Caco-2 (cell line): ENCODE measurements at regions not wholly inside any gene's neighbourhood (a gene's known extent, or its start where the extent isn't known, plus 50 kb on each side); places are given as distances from the start of the nearest gene placed in this dataset.

Experiments used
- BruUV-seq: library from RNA; stranded (reverse); fragments of 400-500 nt; replicated peaks from 2 replicates; lab custom pipeline; 2021; lab: Mats Ljungman, UMichigan
- CTCF ChIA-PET: fragments of 300-600 bp; sonication (Branson Sonifier 250); formaldehyde crosslinking; loops from one replicate; lab custom pipeline; 2022; ENCODE audit warnings: antibody characterized with exemption; lab: Charles Lee
- POLR2A ChIA-PET: fragments of 300-600 bp; sonication (Branson Sonifier 250); formaldehyde crosslinking; loops from one replicate; lab custom pipeline; 2022; ENCODE audit warnings: antibody characterized with exemption; lab: Charles Lee
- DNase-seq, 2 experiments: peaks; one replicate each; pipeline versions ENCODE4 v3.0.0 to v3.0.0-alpha.2; 2020 to 2022
- H3K27me3 ChIP-seq: replicated peaks from 2 replicates; pipeline ENCODE4 v1.6.0; 2011; ENCODE audit warnings: low read length; ENCODE audit not compliant: control insufficient read depth, insufficient read depth
- H3K36me3 ChIP-seq: 2 replicates; pipeline ENCODE4 v1.5.1; 2011; ENCODE audit warnings: low read length; ENCODE audit not compliant: control insufficient read depth, insufficient read depth
- H3K4me1 ChIP-seq: fragments of 250-450 bp; sonication (Bioruptor Pico); 2 replicates; pipeline ENCODE4 v1.5.1; 2020; ENCODE audit warnings: mild to moderate bottlenecking
- H3K4me3 ChIP-seq: 2 replicates; pipeline ENCODE4 v1.5.1; 2011; ENCODE audit warnings: low read depth, mild to moderate bottlenecking, control low read depth, low read length
- H3K9me3 ChIP-seq: fragments of 250-450 bp; sonication (Bioruptor Pico); 2 replicates; pipeline ENCODE4 v1.5.1; 2020; ENCODE audit warnings: mild to moderate bottlenecking, moderate library complexity
- H3K27ac Mint-ChIP-seq: one replicate; pipeline ENCODE4 v1.8.0; 2022; ENCODE audit warnings: mixed read lengths; ENCODE audit not compliant: unreplicated experiment
- H3K27me3 Mint-ChIP-seq: one replicate; pipeline ENCODE4 v1.8.0; 2022; ENCODE audit warnings: mixed read lengths; ENCODE audit not compliant: insufficient read depth, unreplicated experiment
- H3K36me3 Mint-ChIP-seq: one replicate; pipeline ENCODE4 v1.8.0; 2022; ENCODE audit warnings: mild to moderate bottlenecking, mixed read lengths; ENCODE audit not compliant: insufficient read depth, unreplicated experiment
- H3K4me1 Mint-ChIP-seq: one replicate; pipeline ENCODE4 v1.8.0; 2022; ENCODE audit warnings: low read depth, mixed read lengths; ENCODE audit not compliant: unreplicated experiment
- H3K4me3 Mint-ChIP-seq: one replicate; pipeline ENCODE4 v1.8.0; 2022; ENCODE audit warnings: mild to moderate bottlenecking, moderate library complexity, mixed read lengths; ENCODE audit not compliant: unreplicated experiment
- H3K9me3 Mint-ChIP-seq: one replicate; pipeline ENCODE4 v1.8.0; 2022; ENCODE audit warnings: mixed read lengths; ENCODE audit not compliant: unreplicated experiment
- CTCF ChIP-seq, 2 experiments: fragments of 200-600 bp in 1 of 2; IDR thresholded peaks; 1 replicate in 1 of 2; 2 replicates in 1 of 2; pipeline versions ENCODE4 v1.5.1 to v1.8.0; 2011 to 2022; ENCODE audit warnings: antibody characterized with exemption in 1 of 2, control low read depth in 1 of 2, inconsistent platforms in 1 of 2, low read depth in 1 of 2, low read length in 1 of 2, mild to moderate bottlenecking in 1 of 2, moderate library complexity in 1 of 2; ENCODE audit not compliant: insufficient read depth in 1 of 2, severe bottlenecking in 1 of 2, unreplicated experiment in 1 of 2
- intact Hi-C: fragments of 100-400 bp; cut with micrococcal nuclease; formaldehyde crosslinking; loops from one replicate; pipeline ENCODE4 v1.10.0; 2022; ENCODE audit not compliant: unreplicated experiment

- intact Hi-C loops = no loop called here
- CTCF ChIA-PET = no interaction called here
- TF ChIP-seq CTCF (IDR thresholded peaks at IDR 0.05; ENCODE audit: insufficient read depth in 1 of 2, low read depth in 1 of 2, low read length in 1 of 2, severe bottlenecking in 1 of 2, unreplicated experiment in 1 of 2) = no peak
- H3K4me1 ChIP-seq = no peaks in the 10 kb centered on the region
- no peaks in the 10 kb centered on the region for H3K27me3 ChIP-seq
- H3K9me3 ChIP-seq = no peaks in the 10 kb centered on the region
- Mint-ChIP-seq H3K4me3 (no peak overlapping the region), H3K4me1 (no peaks in the 10 kb centered on the region), H3K27me3 (no peaks in the 10 kb centered on the region), H3K27ac (no peak overlapping the region), H3K9me3 (no peaks in the 10 kb centered on the region), H3K36me3 (no peaks in the 10 kb centered on the region)
- POLR2A ChIA-PET = no interaction called here
- no peak overlapping the region for H3K4me3 ChIP-seq
- H3K36me3 ChIP-seq = no peaks in the 10 kb centered on the region
- no peak for DNase-seq
- no TSS peak for BruUV-seq
These were observed 106.0 kb downstream of the CMPK2 start for GRCh38 chr2:6759689-6760088.

GRCh38 chr2:6760132-6760531 lies 105.6 kb downstream of the CMPK2 start:
- H3K9me3 ChIP-seq = no peaks in the 10 kb centered on the region
- DNase-seq = no peak
- no TSS peak for BruUV-seq
- ChIA-PET CTCF (no interaction called here), POLR2A (no interaction called here)
- intact Hi-C loops = no loop called here
- H3K27me3 ChIP-seq = no peaks in the 10 kb centered on the region
- TF ChIP-seq CTCF (IDR thresholded peaks at IDR 0.05; ENCODE audit: insufficient read depth in 1 of 2, low read depth in 1 of 2, low read length in 1 of 2, severe bottlenecking in 1 of 2, unreplicated experiment in 1 of 2) = no peak
- H3K9me3 Mint-ChIP-seq = no peaks in the 10 kb centered on the region
- H3K27me3 Mint-ChIP-seq = no peaks in the 10 kb centered on the region
- H3K36me3 Mint-ChIP-seq = no peaks in the 10 kb centered on the region
- no peak overlapping the region for H3K27ac Mint-ChIP-seq
- H3K4me3 ChIP-seq = no peak overlapping the region
- no peaks in the 10 kb centered on the region for H3K4me1 ChIP-seq
- H3K36me3 ChIP-seq = no peaks in the 10 kb centered on the region
- H3K4me3 Mint-ChIP-seq = no peak overlapping the region
- H3K4me1 Mint-ChIP-seq = no peaks in the 10 kb centered on the region

GRCh38 chr2:6764968-6765723 lies 100.6 kb downstream of the CMPK2 start:
- Histone ChIP-seq H3K36me3 (no peaks in the 10 kb centered on the region), H3K27me3 (no peaks in the 10 kb centered on the region), H3K9me3 (no peaks in the 10 kb centered on the region), H3K4me3 (no peak overlapping the region), H3K4me1 (no peaks in the 10 kb centered on the region)
- intact Hi-C loops = no loop called here
- ChIA-PET CTCF (no interaction called here), POLR2A (no interaction called here)
- DNase-seq = no peak
- no peaks in the 10 kb centered on the region for H3K4me1 Mint-ChIP-seq
- H3K27me3 Mint-ChIP-seq = no peaks in the 10 kb centered on the region
- no TSS peak for BruUV-seq
- H3K36me3 Mint-ChIP-seq = no peaks in the 10 kb centered on the region
- no peak overlapping the region for H3K4me3 Mint-ChIP-seq
- TF ChIP-seq CTCF (IDR thresholded peaks at IDR 0.05; ENCODE audit: insufficient read depth in 1 of 2, low read depth in 1 of 2, low read length in 1 of 2, severe bottlenecking in 1 of 2, unreplicated experiment in 1 of 2) = no peak
- H3K27ac Mint-ChIP-seq = no peak overlapping the region
- no peaks in the 10 kb centered on the region for H3K9me3 Mint-ChIP-seq
